Brain pericyte (primary cell): ENCODE measurements at regions not wholly inside any gene's neighbourhood (a gene's known extent, or its start where the extent isn't known, plus 50 kb on each side); places are given as distances from the start of the nearest gene placed in this dataset.
"Not testable (repeated sequence)": the region's sequence is repeated elsewhere in the genome, so short reads cannot be mapped to it uniquely, and the experiment has no call there.

Experiments
- DNase-seq: peaks from one replicate; pipeline ENCODE4 v3.0.0-alpha.2; 2012; ENCODE audit warnings: low read depth, low spot score

- no peak for DNase-seq
Measured at GRCh38 chr22:47547881-47548650, 785.6 kb downstream of the TBC1D22A start.

- no peak for DNase-seq
Measured at GRCh38 chr22:47547239-47547661, 784.8 kb downstream of the TBC1D22A start.

GRCh38 chr22:47544696-47545095, 782.2 kb downstream of the TBC1D22A start:
- DNase-seq: no peak

- DNase-seq: no peak
Measured at GRCh38 chr22:47543447-47543846, 781.0 kb downstream of the TBC1D22A start.

- DNase-seq: no peak
Measured at GRCh38 chr22:47540011-47540410, 777.6 kb downstream of the TBC1D22A start.

- no peak for DNase-seq
Measured at GRCh38 chr22:47539374-47539773, 776.9 kb downstream of the TBC1D22A start.

- no peak for DNase-seq
Measured at GRCh38 chr22:47535681-47536080, 773.2 kb downstream of the TBC1D22A start.

- no peak for DNase-seq
Measured at GRCh38 chr22:47534804-47535410, 772.5 kb downstream of the TBC1D22A start.

- DNase-seq: no peak
Measured at GRCh38 chr22:47533961-47534803, 771.7 kb downstream of the TBC1D22A start.

- DNase-seq: no peak
Measured at GRCh38 chr22:47517062-47517461, 754.6 kb downstream of the TBC1D22A start.

GRCh38 chr22:47515384-47516125, 753.1 kb downstream of the TBC1D22A start:
- DNase-seq: no peak

- DNase-seq: no peak
Measured at GRCh38 chr22:47512617-47513016, 750.2 kb downstream of the TBC1D22A start.

GRCh38 chr22:47504962-47505361, 742.5 kb downstream of the TBC1D22A start:
- no peak for DNase-seq

GRCh38 chr22:47498969-47499495, 736.6 kb downstream of the TBC1D22A start:
- no peak for DNase-seq

GRCh38 chr22:47497666-47498065, 735.2 kb downstream of the TBC1D22A start:
- no peak for DNase-seq

GRCh38 chr22:47495110-47495509, 732.7 kb downstream of the TBC1D22A start:
- DNase-seq: no peak

GRCh38 chr22:47488131-47488530, 725.7 kb downstream of the TBC1D22A start:
- not testable (repeated sequence) for DNase-seq

GRCh38 chr22:47486569-47487312, 724.3 kb downstream of the TBC1D22A start:
- DNase-seq: no peak

- no peak for DNase-seq
Measured at GRCh38 chr22:47484960-47485569, 722.6 kb downstream of the TBC1D22A start.

- no peak for DNase-seq
Measured at GRCh38 chr22:47476231-47476630, 713.8 kb downstream of the TBC1D22A start.
